CD4-positive, alpha-beta memory T cell (primary cell): ENCODE measurements at regions not wholly inside any gene's neighbourhood (a gene's known extent, or its start where the extent isn't known, plus 50 kb on each side); places are given as distances from the start of the nearest gene placed in this dataset.

Experiments
- CTCF ChIA-PET: fragments of 350-600 bp; sonication (Branson Sonifier 250); formaldehyde crosslinking; loops from one replicate; lab custom pipeline; 2021; ENCODE audit warnings: inconsistent platforms; ENCODE audit not compliant: partially characterized antibody; lab: Charles Lee
- POLR2A ChIA-PET: fragments of 350-600 bp; sonication (Branson Sonifier 250); formaldehyde crosslinking; loops from one replicate; lab custom pipeline; 2021; ENCODE audit not compliant: partially characterized antibody; lab: Charles Lee
- DNase-seq, 5 donors: peaks; one replicate each; pipeline versions ENCODE4 v3.0.0 to v3.0.0-alpha.2; 2020 to 2022; ENCODE audit warnings: mixed read lengths in 1 of 5
- H3K27ac ChIP-seq: one replicate; pipeline ENCODE4 v1.7.0; 2013; ENCODE audit warnings: low read depth, low read length
- H3K27me3 ChIP-seq: 2 replicates; pipeline ENCODE4 v1.7.0; 2013; ENCODE audit warnings: mild to moderate bottlenecking, low read length, moderate library complexity; ENCODE audit not compliant: insufficient read depth
- H3K36me3 ChIP-seq: 2 replicates; pipeline ENCODE4 v1.7.0; 2013; ENCODE audit warnings: mild to moderate bottlenecking, low read length, moderate library complexity; ENCODE audit not compliant: insufficient read depth
- H3K4me1 ChIP-seq: 2 replicates; pipeline ENCODE4 v1.7.0; 2013; ENCODE audit warnings: mild to moderate bottlenecking, low read length, moderate library complexity; ENCODE audit not compliant: insufficient read depth
- H3K4me3 ChIP-seq, 2 donors: one replicate each; pipeline ENCODE4 v1.7.0; 2013; ENCODE audit warnings: low read length in 2 of 2, mild to moderate bottlenecking in 1 of 2
- H3K9me3 ChIP-seq, 2 donors: one replicate each; pipeline ENCODE4 v1.7.0; 2013; ENCODE audit warnings: low read length in 2 of 2, control low read depth in 1 of 2; ENCODE audit not compliant: control insufficient read depth in 1 of 2
- H3K27ac Mint-ChIP-seq, 7 donors: one replicate each; pipeline ENCODE4 v1.8.0; 2020 to 2021; ENCODE audit warnings: mixed read lengths in 7 of 7, mild to moderate bottlenecking in 6 of 7, inconsistent platforms in 3 of 7, moderate library complexity in 3 of 7
- H3K27me3 Mint-ChIP-seq, 2 donors: one replicate each; pipeline ENCODE4 v1.8.0; 2020 to 2021; ENCODE audit warnings: mixed read lengths in 2 of 2
- H3K36me3 Mint-ChIP-seq, 2 donors: one replicate each; pipeline ENCODE4 v1.8.0; 2020 to 2021; ENCODE audit warnings: mixed read lengths in 2 of 2, inconsistent platforms in 1 of 2, mild to moderate bottlenecking in 1 of 2
- H3K4me1 Mint-ChIP-seq, 4 donors: one replicate each; pipeline ENCODE4 v1.8.0; 2020 to 2021; ENCODE audit warnings: mixed read lengths in 4 of 4, mild to moderate bottlenecking in 1 of 4
- H3K4me3 Mint-ChIP-seq, 8 donors: one replicate each; pipeline ENCODE4 v1.8.0; 2020 to 2021; ENCODE audit warnings: mixed read lengths in 8 of 8, mild to moderate bottlenecking in 7 of 8, moderate library complexity in 6 of 8, inconsistent platforms in 3 of 8
- H3K9me3 Mint-ChIP-seq, 8 donors: one replicate each; pipeline ENCODE4 v1.8.0; 2020 to 2021; ENCODE audit warnings: mixed read lengths in 8 of 8, mild to moderate bottlenecking in 5 of 8, inconsistent platforms in 3 of 8, moderate library complexity in 1 of 8
- intact Hi-C: fragments of 100-400 bp; cut with micrococcal nuclease; formaldehyde crosslinking; loops from one replicate; pipeline ENCODE4 v1.15.1; 2023

DNA sequence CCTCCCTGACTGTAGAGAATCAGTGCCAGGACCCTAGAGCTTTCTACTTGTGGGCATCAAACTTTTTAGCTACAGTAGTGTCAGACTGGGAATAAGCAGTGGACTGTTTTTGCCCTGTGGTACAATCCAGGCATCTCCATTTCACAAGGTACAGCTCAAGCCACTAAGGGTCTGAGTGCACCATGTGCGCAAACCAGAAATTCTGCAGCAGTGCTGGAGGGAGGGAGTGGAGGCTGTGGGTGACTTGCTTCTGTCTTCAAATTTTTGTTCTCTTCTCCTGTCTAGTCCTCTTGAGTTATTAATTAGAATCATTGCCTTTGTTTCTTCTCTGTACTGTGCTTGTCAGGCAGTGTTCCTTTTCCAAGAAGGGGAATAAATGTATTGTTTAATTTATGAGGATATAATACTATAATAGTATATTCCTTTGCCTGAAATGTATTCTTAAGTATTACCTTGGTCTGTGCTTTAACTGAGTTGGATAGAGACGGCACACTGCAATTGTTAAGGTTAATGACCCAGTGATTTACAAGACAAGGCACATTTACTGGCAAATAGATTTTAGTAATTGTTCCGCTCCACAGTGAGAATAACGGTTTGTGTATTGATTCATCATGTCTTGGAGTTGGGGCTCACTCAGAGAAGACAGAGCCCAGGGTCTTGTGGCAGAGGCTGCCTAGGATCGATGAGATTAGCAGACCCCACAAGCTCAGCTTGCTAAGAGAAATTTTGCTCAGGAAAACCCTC is 390.6 kb upstream of the CFAP20DC start:
- peaks cover 17 to 25% (median 19%) of the 10 kb centered on the region in 4 donors for H3K4me1 Mint-ChIP-seq

DNA sequence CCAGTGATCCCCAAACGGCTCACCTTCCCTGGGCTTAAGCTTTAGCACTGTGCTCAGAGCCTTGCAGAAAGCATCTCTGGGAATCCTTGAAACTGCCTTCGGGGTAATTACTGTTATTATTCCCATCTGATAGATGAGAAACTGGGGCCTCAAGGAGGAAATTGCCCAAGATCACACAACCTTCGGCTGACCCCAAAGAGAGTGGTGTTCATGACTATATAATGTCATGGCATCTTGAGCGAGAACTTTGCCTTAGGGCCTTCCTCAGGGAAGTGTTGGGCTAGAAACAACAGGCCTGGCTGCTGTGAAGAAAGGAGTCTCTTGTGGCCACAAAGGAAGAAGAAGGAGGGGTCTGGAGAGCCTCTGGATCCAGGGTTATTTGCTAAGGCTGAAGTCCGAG is 388.7 kb upstream of the CFAP20DC start:
- Mint-ChIP-seq H3K27me3 (no peaks in the 10 kb centered on the region), H3K4me1 (peaks cover under 1 to 5% (median 2%) of the 10 kb centered on the region in 4 donors), H3K36me3 (no peaks in the 10 kb centered on the region), H3K4me3 (no peak overlapping the region), H3K27ac (no peak overlapping the region), H3K9me3 (peaks cover 0 to 8% (median 6%) of the 10 kb centered on the region in 8 donors)
- Histone ChIP-seq H3K27ac (no peak overlapping the region), H3K4me1 (peaks cover under 1% of the 10 kb centered on the region), H3K4me3 (no peak overlapping the region), H3K27me3 (no peaks in the 10 kb centered on the region), H3K9me3 (no peaks in the 10 kb centered on the region), H3K36me3 (no peaks in the 10 kb centered on the region)
- CTCF ChIA-PET = no interaction called here
- POLR2A ChIA-PET = no interaction called here
- intact Hi-C loops = no loop called here
- no peak for DNase-seq

More for the DNA sequence above, 390.6 kb upstream of the CFAP20DC start:
- H3K27ac Mint-ChIP-seq = peak overlapping the region in 2 of 7 donors; percentile 24 to 30
- DNase-seq = no peak
- no peaks in the 10 kb centered on the region for H3K36me3 ChIP-seq
- H3K4me3 Mint-ChIP-seq = no peak overlapping the region
- H3K9me3 ChIP-seq = no peaks in the 10 kb centered on the region
- H3K9me3 Mint-ChIP-seq = no peaks in the 10 kb centered on the region
- intact Hi-C loops = no loop called here
- no peaks in the 10 kb centered on the region for H3K27me3 ChIP-seq
- no peak overlapping the region for H3K4me3 ChIP-seq
- no peaks in the 10 kb centered on the region for H3K27me3 Mint-ChIP-seq
- POLR2A ChIA-PET = interaction anchor here (1.1 kb wide), 1 partner anchor 12 kb away, joined by 3 read pairs; no protein-coding TSS in a partner anchor
- CTCF ChIA-PET = interaction anchor here (0.8 to 4.3 kb wide), 4 partner anchors 10 to 128 kb away, joined by 3 to 15 read pairs (median 4); no protein-coding TSS in a partner anchor
- peaks cover 20% of the 10 kb centered on the region for H3K4me1 ChIP-seq
- no peak overlapping the region for H3K27ac ChIP-seq
- H3K36me3 Mint-ChIP-seq = no peaks in the 10 kb centered on the region

DNA sequence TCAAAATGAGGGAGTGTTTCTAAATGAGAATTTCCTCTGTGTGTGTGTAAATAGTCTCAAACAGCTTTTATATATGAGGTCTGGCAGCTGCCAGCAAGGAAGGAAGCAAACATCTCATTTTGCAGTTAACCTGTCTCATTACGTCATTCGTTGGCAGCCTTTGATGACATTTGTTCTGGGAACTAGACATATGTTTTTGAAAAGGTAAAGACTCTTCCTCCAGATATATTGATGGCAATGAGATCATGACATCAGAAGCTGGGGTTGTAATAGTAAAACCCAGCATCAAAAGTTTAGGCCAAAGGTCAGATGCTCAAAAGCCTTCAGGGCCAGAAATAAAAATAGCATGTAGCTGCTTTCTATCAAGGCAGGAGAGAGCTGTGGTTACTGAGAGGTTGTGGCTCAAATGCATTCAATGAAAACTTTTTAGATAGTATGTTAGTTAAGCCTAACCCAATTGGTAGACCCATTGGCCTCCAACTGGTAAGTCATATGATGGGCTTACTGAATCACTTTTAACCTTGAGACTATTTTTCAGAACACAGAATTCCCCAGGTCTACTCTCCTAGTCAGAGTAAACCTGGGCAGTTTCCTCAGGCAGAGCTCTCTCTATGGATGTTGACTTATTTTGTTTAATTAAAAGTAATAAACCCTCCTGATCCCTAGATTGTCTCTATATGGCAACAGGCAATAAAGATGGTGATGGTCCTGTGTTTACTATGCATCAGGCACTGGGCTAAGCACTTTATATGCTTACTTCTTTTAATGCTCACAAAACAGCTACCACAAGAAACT is 386.5 kb upstream of the CFAP20DC start:
- Mint-ChIP-seq H3K4me1 (no peaks in the 10 kb centered on the region), H3K9me3 (peaks cover 0 to 12% (median 6%) of the 10 kb centered on the region in 8 donors), H3K27ac (no peak overlapping the region), H3K27me3 (no peaks in the 10 kb centered on the region), H3K4me3 (no peak overlapping the region), H3K36me3 (no peaks in the 10 kb centered on the region)
- POLR2A ChIA-PET = interaction anchor here (1.1 to 1.4 kb wide), 2 partner anchors 8 to 11 kb away, joined by 3 to 4 read pairs; no protein-coding TSS in a partner anchor
- no peaks in the 10 kb centered on the region for H3K36me3 ChIP-seq
- DNase-seq = no peak
- CTCF ChIA-PET = interaction anchor here (0.9 to 1.6 kb wide), 2 partner anchors 10 to 12 kb away, joined by 3 to 4 read pairs; no protein-coding TSS in a partner anchor
- intact Hi-C loops = no loop called here
- H3K27ac ChIP-seq = no peak overlapping the region
- no peaks in the 10 kb centered on the region for H3K4me1 ChIP-seq
- no peaks in the 10 kb centered on the region for H3K9me3 ChIP-seq
- H3K27me3 ChIP-seq = no peaks in the 10 kb centered on the region
- no peak overlapping the region for H3K4me3 ChIP-seq

DNA sequence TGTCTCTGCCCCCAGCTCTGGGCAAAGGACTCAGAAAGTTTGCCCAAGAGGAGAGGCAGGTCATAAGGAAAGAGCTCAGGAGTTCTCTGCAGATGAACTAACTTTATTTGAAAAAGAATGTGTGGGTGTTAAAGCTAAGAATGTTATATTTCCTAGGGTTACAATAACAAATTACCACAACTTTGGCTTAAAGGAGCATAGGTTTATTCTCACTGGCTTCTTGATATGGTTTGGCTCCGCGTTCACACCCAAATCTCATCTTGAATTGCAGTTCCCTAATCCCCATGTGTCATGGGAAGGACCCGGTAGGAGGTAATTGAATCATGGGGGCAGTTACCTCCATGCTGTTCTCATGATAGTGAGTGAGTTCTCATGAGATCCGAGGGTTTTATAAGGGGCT is 383.7 kb upstream of the CFAP20DC start:
- H3K27me3 ChIP-seq = no peaks in the 10 kb centered on the region
- no peaks in the 10 kb centered on the region for H3K9me3 ChIP-seq
- H3K4me1 ChIP-seq = no peaks in the 10 kb centered on the region
- Mint-ChIP-seq H3K36me3 (no peaks in the 10 kb centered on the region), H3K27ac (no peak overlapping the region), H3K4me3 (no peak overlapping the region), H3K9me3 (peaks cover 0 to 12% (median 6%) of the 10 kb centered on the region in 8 donors), H3K27me3 (no peaks in the 10 kb centered on the region), H3K4me1 (peaks cover 0 to 5% (median 4%) of the 10 kb centered on the region in 4 donors)
- no peak overlapping the region for H3K4me3 ChIP-seq
- ChIA-PET POLR2A (interaction anchor here (1.6 kb wide), 1 partner anchor 9 kb away, joined by 6 read pairs; no protein-coding TSS in a partner anchor), CTCF (interaction anchor here (1.1 kb wide), 1 partner anchor 10 kb away, joined by 3 read pairs; no protein-coding TSS in a partner anchor)
- no peak overlapping the region for H3K27ac ChIP-seq
- intact Hi-C loops = no loop called here
- no peak for DNase-seq
- H3K36me3 ChIP-seq = no peaks in the 10 kb centered on the region

DNA sequence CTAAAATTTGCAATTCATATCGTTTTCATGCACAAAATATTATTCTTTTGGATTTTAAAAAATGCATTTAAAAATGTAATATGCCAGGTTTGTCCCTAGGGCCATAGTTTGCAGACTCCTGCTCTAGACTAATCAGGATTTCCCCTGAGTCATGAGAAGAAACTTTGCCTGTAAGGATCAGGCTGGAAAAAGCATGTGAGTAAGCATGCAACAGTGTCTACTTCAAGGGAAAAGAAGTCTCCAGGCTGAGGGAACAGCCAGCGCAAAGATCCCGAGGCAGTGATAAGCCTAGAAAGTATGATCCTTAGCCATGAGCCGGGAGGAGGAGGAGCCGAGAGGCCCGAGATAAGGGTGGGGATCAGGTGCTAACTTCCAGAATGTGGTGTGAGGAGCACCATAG is 382.8 kb upstream of the CFAP20DC start:
- Histone ChIP-seq H3K9me3 (no peaks in the 10 kb centered on the region), H3K4me1 (peaks cover 2% of the 10 kb centered on the region), H3K27ac (no peak overlapping the region), H3K27me3 (no peaks in the 10 kb centered on the region), H3K4me3 (no peak overlapping the region), H3K36me3 (no peaks in the 10 kb centered on the region)
- Mint-ChIP-seq H3K4me1 (peaks cover 2 to 14% (median 9%) of the 10 kb centered on the region in 4 donors), H3K4me3 (no peak overlapping the region), H3K27ac (no peak overlapping the region), H3K27me3 (no peaks in the 10 kb centered on the region), H3K9me3 (peaks cover 0 to 12% (median 6%) of the 10 kb centered on the region in 8 donors), H3K36me3 (no peaks in the 10 kb centered on the region)
- ChIA-PET POLR2A (interaction anchor here (1.6 kb wide), 1 partner anchor 9 kb away, joined by 6 read pairs; no protein-coding TSS in a partner anchor), CTCF (interaction anchor here (1.1 kb wide), 1 partner anchor 11 kb away, joined by 3 read pairs; no protein-coding TSS in a partner anchor)
- intact Hi-C loops = no loop called here
- no peak for DNase-seq

DNA sequence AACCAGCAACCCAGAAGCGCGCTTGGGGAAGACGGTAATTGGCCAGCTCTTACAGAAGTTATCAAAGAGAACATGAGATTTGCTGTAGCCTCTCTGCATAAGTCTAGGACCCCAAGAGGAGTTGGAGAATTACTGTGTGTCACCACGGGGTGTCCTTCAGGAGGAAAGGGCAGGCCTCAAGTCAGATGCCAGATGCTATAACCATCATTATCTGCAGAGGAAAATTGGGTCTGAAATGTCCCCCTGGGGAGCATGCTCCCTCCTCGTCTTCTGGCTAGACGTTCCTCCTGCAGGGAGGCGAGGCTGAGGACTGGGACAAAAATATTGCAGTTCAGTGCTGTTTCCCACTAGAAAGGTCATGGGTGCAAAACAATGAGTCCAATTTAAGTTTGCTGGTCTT is 380.5 kb upstream of the CFAP20DC start:
- no peaks in the 10 kb centered on the region for H3K27me3 Mint-ChIP-seq
- H3K27ac Mint-ChIP-seq = peak overlapping the region in 1 of 7 donors; percentile 14
- Histone ChIP-seq H3K27ac (no peak overlapping the region), H3K36me3 (no peaks in the 10 kb centered on the region), H3K9me3 (no peaks in the 10 kb centered on the region), H3K4me3 (no peak overlapping the region), H3K4me1 (peaks cover 26% of the 10 kb centered on the region), H3K27me3 (no peaks in the 10 kb centered on the region)
- H3K36me3 Mint-ChIP-seq = no peaks in the 10 kb centered on the region
- ChIA-PET CTCF (interaction anchor here (1.4 kb wide), 1 partner anchor 13 kb away, joined by 3 read pairs; no protein-coding TSS in a partner anchor), POLR2A (no interaction called here)
- peaks cover 0 to 12% (median 6%) of the 10 kb centered on the region in 8 donors for H3K9me3 Mint-ChIP-seq
- H3K4me1 Mint-ChIP-seq = peaks cover 25 to 37% (median 32%) of the 10 kb centered on the region in 4 donors
- intact Hi-C loops = no loop called here
- no peak overlapping the region for H3K4me3 Mint-ChIP-seq
- DNase-seq = no peak
